ENCODE measurements at regions not wholly inside any gene's neighbourhood (a gene's known extent, or its start where the extent isn't known, plus 50 kb on each side); places are given as distances from the start of the nearest gene placed in this dataset.

DNA sequence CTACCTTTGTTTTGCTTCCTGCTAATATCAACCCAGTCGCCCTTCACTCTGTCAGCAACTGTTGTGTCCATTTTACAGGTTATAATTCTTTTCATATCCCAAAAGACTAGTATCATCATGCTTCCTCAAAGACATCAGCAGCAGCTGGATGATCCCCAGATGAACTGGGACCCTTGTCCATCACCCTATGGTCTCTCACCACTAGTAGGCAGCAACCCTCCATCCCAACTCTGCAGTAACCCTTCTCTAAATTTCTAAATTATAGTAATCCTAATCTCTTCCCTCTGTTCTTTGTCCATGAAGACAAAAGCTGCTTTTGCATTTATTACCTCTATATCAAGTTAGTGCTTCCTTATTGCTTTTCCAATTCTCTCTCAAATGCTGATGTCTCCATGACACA lies 1025.8 kb downstream of the FAM181B start:
- no peak for ATAC-seq
- TF ChIP-seq TOX (CRISPR knock-in tag; IDR thresholded peaks at IDR 0.05; ENCODE audit: borderline replicate concordance), result no peak
- TF ChIP-seq PATZ1 (CRISPR knock-in tag; IDR thresholded peaks at IDR 0.05; ENCODE audit: borderline replicate concordance), result no peak
- TF ChIP-seq ISL1 (CRISPR knock-in tag; IDR thresholded peaks at IDR 0.05), result no peak

DNA sequence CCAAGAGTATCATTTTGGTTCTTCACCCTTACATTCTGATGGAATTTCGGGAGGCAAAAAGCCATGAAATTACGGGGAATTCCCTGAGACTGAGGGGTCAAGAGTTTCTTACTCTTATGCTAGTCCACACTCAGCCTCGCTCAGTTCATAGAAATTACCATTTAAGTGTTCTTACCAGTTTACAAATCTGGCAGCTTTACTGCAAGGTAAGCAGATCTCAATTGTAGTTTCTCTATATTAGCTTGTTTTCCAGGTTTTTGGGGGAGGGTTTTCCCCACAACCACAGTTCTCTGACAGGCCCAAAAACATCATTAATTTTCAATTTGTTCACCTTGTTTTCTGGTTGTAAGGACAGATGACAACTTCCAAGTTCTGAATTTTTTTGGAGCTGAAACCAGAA lies 1028.4 kb downstream of the FAM181B start:
- no peak for TF ChIP-seq ZNF70 (CRISPR knock-in tag; IDR thresholded peaks at IDR 0.05)
- TF ChIP-seq ARNTL (CRISPR knock-in tag; IDR thresholded peaks at IDR 0.05; ENCODE audit: borderline replicate concordance, low read depth), result no peak
- TF ChIP-seq POU6F1 (CRISPR knock-in tag; IDR thresholded peaks at IDR 0.05; ENCODE audit: borderline replicate concordance, low read depth), result no peak
- TF ChIP-seq PPARA (CRISPR knock-in tag; IDR thresholded peaks at IDR 0.05; ENCODE audit: borderline replicate concordance), result no peak
- TF ChIP-seq OSR1 (CRISPR knock-in tag; IDR thresholded peaks at IDR 0.05), result no peak
- no peak for TF ChIP-seq GLIS3 (CRISPR knock-in tag; IDR thresholded peaks at IDR 0.05)
- no peak for TF ChIP-seq ZC3H10 (CRISPR knock-in tag; IDR thresholded peaks at IDR 0.05)
- no peak for TF ChIP-seq TSHZ2 (CRISPR knock-in tag; IDR thresholded peaks at IDR 0.05)
- no peak for TF ChIP-seq PATZ1 (CRISPR knock-in tag; IDR thresholded peaks at IDR 0.05; ENCODE audit: borderline replicate concordance)
- no peak for TF ChIP-seq ZNF565 (CRISPR knock-in tag; conservative IDR thresholded peaks at IDR 0.05; ENCODE audit: low read depth)
- no peak for TF ChIP-seq ZNF8 (CRISPR knock-in tag; IDR thresholded peaks at IDR 0.05)
- TF ChIP-seq ZFP3 (CRISPR knock-in tag; IDR thresholded peaks at IDR 0.05), result no peak
- TF ChIP-seq TCF4 (CRISPR knock-in tag; IDR thresholded peaks at IDR 0.05; ENCODE audit: borderline replicate concordance), result no peak
- ATAC-seq, result no peak

- TF ChIP-seq OSR1 (CRISPR knock-in tag; IDR thresholded peaks at IDR 0.05) (no peak), CSDC2 (CRISPR knock-in tag; IDR thresholded peaks at IDR 0.05) (no peak), PPARA (CRISPR knock-in tag; IDR thresholded peaks at IDR 0.05; ENCODE audit: borderline replicate concordance) (no peak), BACH2 (CRISPR knock-in tag; IDR thresholded peaks at IDR 0.05; ENCODE audit: borderline replicate concordance) (no peak), PATZ1 (CRISPR knock-in tag; IDR thresholded peaks at IDR 0.05; ENCODE audit: borderline replicate concordance) (no peak), ISL1 (CRISPR knock-in tag; IDR thresholded peaks at IDR 0.05) (no peak), TSHZ2 (CRISPR knock-in tag; IDR thresholded peaks at IDR 0.05) (no peak)
- ATAC-seq, result no peak
Measured at GRCh38 chr11:81700076-81700475, 1033.6 kb downstream of the FAM181B start.

Measured in SK-N-SH treated with all-trans-retinoic acid at 6 μM for 48 hours (cell line).